ENCODE measurements at regions not wholly inside any gene's neighbourhood (a gene's known extent, or its start where the extent isn't known, plus 50 kb on each side); places are given as distances from the start of the nearest gene placed in this dataset.

- TF ChIP-seq CTCF (IDR thresholded peaks at IDR 0.05; ENCODE audit: unreplicated experiment), result no peak
- no peaks in the 10 kb centered on the region for H3K36me3 Mint-ChIP-seq (ENCODE audit: insufficient read depth, unreplicated experiment)
- no peaks in the 10 kb centered on the region for H3K27me3 Mint-ChIP-seq (ENCODE audit: unreplicated experiment)
- no peak for DNase-seq
- H3K27ac Mint-ChIP-seq (ENCODE audit: unreplicated experiment), result no peak overlapping the region
- H3K4me1 Mint-ChIP-seq (ENCODE audit: low read depth, unreplicated experiment), result peaks cover 40% of the 10 kb centered on the region
- no TSS peak for BruUV-seq (replicated peaks)
- intact Hi-C loops (cut with micrococcal nuclease; ENCODE audit: unreplicated experiment), result no loop called here
- CTCF ChIA-PET, result interaction anchor here (0.5 kb wide), 1 partner anchor 36 kb away, joined by 3 read pairs; no protein-coding TSS in a partner anchor
- peak overlapping the region; percentile 17 for H3K4me3 Mint-ChIP-seq (ENCODE audit: low read depth, unreplicated experiment)
- H3K9me3 Mint-ChIP-seq (ENCODE audit: low read depth, unreplicated experiment), result peaks cover 2% of the 10 kb centered on the region
These were observed 70.6 kb upstream of the PPM1B start for GRCh38 chr2:44098050-44098449.

GRCh38 chr2:44098891-44099290 lies 69.8 kb upstream of the PPM1B start:
- Mint-ChIP-seq H3K36me3 (ENCODE audit: insufficient read depth, unreplicated experiment) (no peaks in the 10 kb centered on the region), H3K9me3 (ENCODE audit: low read depth, unreplicated experiment) (peaks cover 2% of the 10 kb centered on the region), H3K4me1 (ENCODE audit: low read depth, unreplicated experiment) (peaks cover 40% of the 10 kb centered on the region), H3K27ac (ENCODE audit: unreplicated experiment) (no peak overlapping the region), H3K4me3 (ENCODE audit: low read depth, unreplicated experiment) (no peak overlapping the region), H3K27me3 (ENCODE audit: unreplicated experiment) (no peaks in the 10 kb centered on the region)
- intact Hi-C loops (cut with micrococcal nuclease; ENCODE audit: unreplicated experiment), result no loop called here
- CTCF ChIA-PET, result interaction anchor here (0.5 kb wide), 1 partner anchor 35 kb away, joined by 3 read pairs; no protein-coding TSS in a partner anchor
- no peak for TF ChIP-seq CTCF (IDR thresholded peaks at IDR 0.05; ENCODE audit: unreplicated experiment)
- BruUV-seq (replicated peaks), result no TSS peak
- DNase-seq, result no peak

- intact Hi-C loops (cut with micrococcal nuclease; ENCODE audit: unreplicated experiment), result no loop called here
- H3K9me3 Mint-ChIP-seq (ENCODE audit: low read depth, unreplicated experiment), result peaks cover 2% of the 10 kb centered on the region
- DNase-seq, result peak; percentile 68
- peaks cover 40% of the 10 kb centered on the region for H3K4me1 Mint-ChIP-seq (ENCODE audit: low read depth, unreplicated experiment)
- CTCF ChIA-PET, result interaction anchor here (0.5 to 1.7 kb wide), 6 partner anchors 9 to 823 kb away, joined by 3 to 8 read pairs (median 3); no protein-coding TSS in a partner anchor
- no TSS peak for BruUV-seq (replicated peaks)
- H3K27me3 Mint-ChIP-seq (ENCODE audit: unreplicated experiment), result no peaks in the 10 kb centered on the region
- peak overlapping the region; percentile 32 for H3K27ac Mint-ChIP-seq (ENCODE audit: unreplicated experiment)
- TF ChIP-seq CTCF (IDR thresholded peaks at IDR 0.05; ENCODE audit: unreplicated experiment), result no peak
- H3K4me3 Mint-ChIP-seq (ENCODE audit: low read depth, unreplicated experiment), result no peak overlapping the region
- H3K36me3 Mint-ChIP-seq (ENCODE audit: insufficient read depth, unreplicated experiment), result no peaks in the 10 kb centered on the region
These were observed 68.3 kb upstream of the PPM1B start for GRCh38 chr2:44100351-44100750.

GRCh38 chr2:44101246-44101645 lies 67.4 kb upstream of the PPM1B start:
- no peak for DNase-seq
- H3K4me3 Mint-ChIP-seq (ENCODE audit: low read depth, unreplicated experiment), result no peak overlapping the region
- H3K27me3 Mint-ChIP-seq (ENCODE audit: unreplicated experiment), result no peaks in the 10 kb centered on the region
- CTCF ChIA-PET, result interaction anchor here (1.7 kb wide), 1 partner anchor 11 kb away, joined by 8 read pairs; no protein-coding TSS in a partner anchor
- no peak for TF ChIP-seq CTCF (IDR thresholded peaks at IDR 0.05; ENCODE audit: unreplicated experiment)
- BruUV-seq (replicated peaks), result no TSS peak
- H3K36me3 Mint-ChIP-seq (ENCODE audit: insufficient read depth, unreplicated experiment), result no peaks in the 10 kb centered on the region
- peaks cover 2% of the 10 kb centered on the region for H3K9me3 Mint-ChIP-seq (ENCODE audit: low read depth, unreplicated experiment)
- H3K4me1 Mint-ChIP-seq (ENCODE audit: low read depth, unreplicated experiment), result peaks cover 40% of the 10 kb centered on the region
- intact Hi-C loops (cut with micrococcal nuclease; ENCODE audit: unreplicated experiment), result no loop called here
- H3K27ac Mint-ChIP-seq (ENCODE audit: unreplicated experiment), result no peak overlapping the region
